HG03103 (cell line): ENCODE measurements at regions not wholly inside any gene's neighbourhood (a gene's known extent, or its start where the extent isn't known, plus 50 kb on each side); places are given as distances from the start of the nearest gene placed in this dataset.
"Not testable (repeated sequence)": the region's sequence is repeated elsewhere in the genome, so short reads cannot be mapped to it uniquely, and the experiment has no call there.

Source experiments
- ATAC-seq: cut with Tn5 transposase; IDR thresholded peaks from one replicate; pipeline ENCODE4 v1.9.1; 2021; ENCODE audit warnings: low read depth; ENCODE audit not compliant: unreplicated experiment

DNA sequence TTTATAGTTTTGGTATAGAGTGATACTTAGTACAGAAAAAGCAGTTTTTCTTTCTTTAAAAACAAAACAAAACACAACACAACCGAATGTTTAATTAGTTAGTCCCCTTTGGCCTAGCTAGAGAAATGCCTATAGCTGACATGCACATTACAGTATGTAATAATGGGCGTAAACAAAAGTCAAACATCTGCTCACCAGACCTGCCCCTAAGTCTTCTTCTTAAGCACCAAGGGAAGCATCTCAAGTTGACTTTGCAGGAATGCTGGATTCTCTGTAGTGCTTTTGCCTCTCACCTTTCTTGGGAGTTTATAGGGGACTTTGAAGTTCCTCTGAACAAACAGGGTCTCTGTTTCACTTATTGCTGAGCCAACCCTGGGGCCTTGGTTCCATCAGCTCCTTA is 143.7 kb downstream of the TM2D1 start:
- no peak for ATAC-seq

DNA sequence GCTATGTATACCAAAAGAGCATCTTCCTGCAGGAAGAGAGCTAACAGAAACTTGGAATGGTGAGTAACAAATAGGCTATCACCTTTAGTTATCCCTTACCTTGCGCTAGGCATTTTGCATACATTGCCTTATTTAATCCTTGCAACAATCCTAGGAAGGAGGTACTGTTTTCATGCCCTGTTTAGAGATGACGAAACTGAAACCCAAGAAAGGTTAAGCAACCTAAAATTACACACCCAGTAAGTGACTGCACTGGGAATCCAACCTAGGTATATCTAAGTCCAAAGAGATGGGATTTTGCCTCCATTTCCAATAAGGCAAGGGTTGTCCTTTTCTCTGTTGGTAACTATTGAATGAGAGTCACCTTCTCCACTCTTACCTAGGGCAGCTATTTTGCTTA is 144.5 kb downstream of the TM2D1 start:
- no peak for ATAC-seq

GRCh38 chr1:61579802-61580201 is 145.1 kb downstream of the TM2D1 start:
- no peak for ATAC-seq

DNA sequence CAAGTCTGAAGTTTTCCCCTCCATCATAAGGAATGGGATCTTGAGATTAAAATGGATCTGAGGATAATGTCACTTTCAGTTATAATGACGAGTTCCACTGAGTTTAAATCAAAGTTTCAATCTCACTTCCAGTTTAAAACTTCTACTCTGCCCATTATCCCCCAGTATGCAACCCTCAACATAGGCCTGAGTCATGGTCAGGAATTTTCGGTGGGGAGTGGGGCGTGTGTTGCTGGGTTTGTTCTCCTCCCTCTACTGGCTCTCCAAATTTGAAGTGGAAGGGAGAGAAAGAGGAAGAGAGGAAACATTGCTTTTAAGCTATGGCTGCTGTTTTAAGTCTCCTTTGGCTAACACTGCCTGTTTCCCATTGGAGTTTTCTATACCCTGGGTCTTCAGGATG is 152.9 kb downstream of the TM2D1 start:
- ATAC-seq = no peak

DNA sequence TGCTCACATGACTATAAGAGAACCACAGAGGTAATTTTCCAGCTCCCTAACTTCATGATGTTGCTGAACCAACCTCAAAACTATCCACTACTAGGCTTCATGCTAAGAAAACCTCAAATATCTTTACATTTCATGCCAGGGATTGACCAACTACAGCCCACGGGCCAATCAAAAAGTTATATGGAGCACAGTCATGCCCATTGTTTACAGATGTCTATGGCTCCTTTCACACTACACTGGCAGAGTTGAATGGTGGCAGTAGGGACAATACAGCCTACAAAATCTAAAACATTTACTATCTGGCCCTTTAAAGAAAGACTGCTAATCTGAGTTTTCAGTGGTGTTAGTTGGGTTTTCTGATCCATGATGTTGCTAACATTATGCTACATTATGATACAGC is 154.8 kb downstream of the TM2D1 start:
- no peak for ATAC-seq

- no peak for ATAC-seq
Measured at GRCh38 chr1:61569303-61569621, 155.7 kb downstream of the TM2D1 start.

DNA sequence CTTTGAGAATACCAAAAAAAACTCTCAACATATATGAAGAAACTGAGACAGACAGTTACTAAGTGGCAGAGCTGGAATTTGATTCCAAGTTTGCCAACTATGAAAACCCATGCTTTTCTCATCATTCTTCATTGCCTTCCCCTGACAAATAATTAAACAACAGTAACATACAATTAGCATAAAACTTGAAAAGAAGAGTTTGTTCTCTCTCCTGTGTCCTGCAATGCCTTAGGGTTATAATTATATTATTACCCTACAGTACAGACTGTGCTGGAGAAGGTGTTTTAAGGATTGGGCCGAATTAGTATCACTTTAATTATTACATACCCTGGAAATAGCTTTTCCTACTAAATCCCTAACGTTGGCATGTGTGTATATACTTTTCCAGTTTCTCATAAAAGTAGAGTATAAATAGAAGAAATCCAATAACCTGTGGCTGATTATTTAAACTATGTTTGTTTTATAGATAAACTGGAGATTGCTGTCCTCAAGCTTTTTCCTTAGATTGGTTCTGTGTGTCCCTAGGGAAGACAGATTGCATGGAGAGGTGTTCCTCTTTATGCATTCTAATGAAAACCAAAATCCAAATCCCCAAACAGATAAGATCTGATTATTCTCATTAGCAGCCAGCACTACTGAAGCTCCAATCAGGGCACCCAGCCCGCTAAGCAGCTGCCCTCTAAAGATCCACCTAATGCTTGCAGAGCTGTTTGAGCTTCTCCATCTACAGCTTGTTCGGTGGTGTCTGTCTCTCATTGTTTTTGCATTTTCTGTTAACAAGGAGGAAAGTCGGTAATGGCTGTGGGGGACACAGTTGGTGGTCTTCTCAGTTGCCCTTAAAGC is 156.3 kb downstream of the TM2D1 start:
- no peak for ATAC-seq

DNA sequence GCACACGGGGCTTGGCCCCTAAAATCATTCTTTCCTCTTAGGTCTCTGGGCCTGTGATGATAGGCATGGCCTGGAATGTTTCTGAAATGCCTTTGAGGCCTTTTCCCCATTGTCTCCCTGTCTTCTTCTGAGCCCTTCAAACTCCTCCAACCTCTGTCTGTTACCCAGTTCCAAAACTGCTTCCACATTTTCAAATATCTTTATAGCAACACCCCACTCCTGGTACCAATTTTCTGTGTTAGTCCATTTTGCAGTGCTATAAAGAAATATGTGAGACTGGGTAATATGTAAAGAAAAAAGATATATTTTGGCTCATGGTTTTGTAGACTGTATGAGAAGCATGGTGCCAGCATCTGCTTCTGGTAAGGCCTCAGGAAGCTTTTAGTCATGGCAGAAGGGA is 158.8 kb downstream of the TM2D1 start:
- ATAC-seq = no peak

- no peak for ATAC-seq
Measured at GRCh38 chr1:61563611-61564010, 161.3 kb downstream of the TM2D1 start.

GRCh38 chr1:61561666-61562065 is 163.3 kb downstream of the TM2D1 start:
- no peak for ATAC-seq

DNA sequence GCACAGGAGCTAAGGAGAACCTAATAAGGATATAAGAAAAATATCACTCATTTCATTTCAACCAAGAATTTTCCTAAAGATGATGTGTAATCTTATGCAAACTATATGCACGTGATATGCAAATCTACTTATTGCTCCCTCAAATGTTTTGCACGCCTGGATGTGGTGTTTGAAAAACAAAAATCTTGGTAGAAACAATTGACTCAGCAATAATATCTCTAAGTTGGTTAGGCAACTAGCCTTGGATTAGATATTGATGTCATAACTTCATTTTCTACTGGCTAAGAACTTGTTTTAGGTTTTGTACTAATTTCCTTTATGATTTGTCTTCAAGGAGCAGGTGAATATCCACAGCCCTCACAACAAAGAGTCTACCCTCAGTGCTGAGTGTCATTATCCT is 164.6 kb downstream of the TM2D1 start:
- ATAC-seq = no peak

- ATAC-seq = no peak
Measured at GRCh38 chr1:61556631-61557030, 168.3 kb downstream of the TM2D1 start.

DNA sequence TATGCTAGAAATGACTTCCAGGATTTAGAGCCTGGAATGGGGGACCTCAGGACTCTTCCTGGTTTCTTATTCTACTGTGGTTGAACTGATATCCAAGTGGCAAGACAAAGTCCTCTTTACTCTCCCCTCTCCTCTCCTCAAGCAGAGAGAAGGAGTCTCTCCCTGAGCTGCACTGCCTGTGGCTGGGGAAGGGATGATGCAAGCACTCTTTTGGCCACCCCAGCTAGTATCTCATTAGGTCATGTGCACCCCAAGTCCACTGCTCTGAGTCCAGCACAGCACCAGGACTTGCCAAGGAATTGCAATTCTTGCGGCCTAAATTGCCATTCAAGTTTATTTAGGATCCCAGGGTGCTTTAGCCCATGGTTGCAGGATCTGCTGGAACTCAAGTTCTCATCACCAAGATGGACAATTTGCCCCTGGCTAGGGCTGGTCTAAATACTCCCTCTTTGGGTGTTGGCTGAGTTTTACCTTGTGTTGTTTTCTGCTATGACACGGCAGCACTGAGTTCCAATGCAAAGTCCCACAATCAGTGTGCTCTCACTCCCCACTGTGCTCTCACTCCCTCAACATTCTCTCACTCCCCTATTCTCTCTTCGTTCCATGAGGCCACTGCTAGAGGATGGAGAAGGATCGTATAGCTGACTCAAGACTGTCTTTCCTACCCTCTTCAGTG is 172.2 kb downstream of the TM2D1 start:
- ATAC-seq = no peak

DNA sequence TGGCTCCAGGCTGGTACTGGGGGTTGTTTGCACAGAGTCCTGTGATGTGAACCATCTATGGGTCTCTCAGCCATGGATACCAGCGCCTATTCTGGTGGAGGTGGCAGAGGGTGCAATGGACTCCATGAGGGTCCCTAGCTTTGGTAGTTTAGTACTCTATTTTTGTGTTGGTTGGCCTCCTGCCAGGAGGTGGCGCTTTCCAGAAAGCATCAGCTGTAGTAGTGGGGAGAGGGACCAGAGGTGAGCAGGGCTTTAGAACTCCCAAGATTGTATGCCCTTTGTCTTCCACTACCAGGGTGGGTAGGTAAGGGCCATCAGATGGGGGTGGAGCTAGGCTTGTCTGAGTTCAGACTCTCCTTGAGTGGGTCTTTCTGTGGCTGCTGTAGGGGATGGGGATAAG is 177.6 kb downstream of the TM2D1 start:
- not testable (repeated sequence) for ATAC-seq

GRCh38 chr1:61544870-61545269 is 180.1 kb downstream of the TM2D1 start:
- ATAC-seq = not testable (repeated sequence)

DNA sequence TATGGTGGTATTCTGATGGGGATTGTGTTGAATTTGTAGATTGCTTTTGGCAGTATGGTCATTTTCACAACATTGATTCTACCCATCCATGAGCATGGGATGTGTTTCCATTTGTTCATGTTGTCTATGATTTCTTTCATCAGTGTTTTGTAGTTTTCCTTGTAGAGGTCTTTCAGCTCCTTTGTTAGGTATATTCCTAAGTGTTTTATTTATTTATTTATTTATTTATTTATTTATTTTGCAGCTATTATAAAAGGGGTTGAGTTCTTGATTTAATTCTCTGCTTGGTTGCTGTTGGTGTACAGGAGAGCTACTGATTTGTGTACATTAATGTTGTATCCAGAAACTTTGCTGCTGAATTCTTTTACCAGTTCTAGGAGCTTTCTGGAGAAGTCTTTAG is 181.4 kb downstream of the TM2D1 start:
- ATAC-seq = not testable (repeated sequence)

GRCh38 chr1:61539720-61540462 is 185.1 kb downstream of the TM2D1 start:
- no peak for ATAC-seq

GRCh38 chr1:61538228-61538627 is 186.7 kb downstream of the TM2D1 start:
- ATAC-seq = no peak

GRCh38 chr1:61536174-61537108 is 188.5 kb downstream of the TM2D1 start:
- no peak for ATAC-seq

DNA sequence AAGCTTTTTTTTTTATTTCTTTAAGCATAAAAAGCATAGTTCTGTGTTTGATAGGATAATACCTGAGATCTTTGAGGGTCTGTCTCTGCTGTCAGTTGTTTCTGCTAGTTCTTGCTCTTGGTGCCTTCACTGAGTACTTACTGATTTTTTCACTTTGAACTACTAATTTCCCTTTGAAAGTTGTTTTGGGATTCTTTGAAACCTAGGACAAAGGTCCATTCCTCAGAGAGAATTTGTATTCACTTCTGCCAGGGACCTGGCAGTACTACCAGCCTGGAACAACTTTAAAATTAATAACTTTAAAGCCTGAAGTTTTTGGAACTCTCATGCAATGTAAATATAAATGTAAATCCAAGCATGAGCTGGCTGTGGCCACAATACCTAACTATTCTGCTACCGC is 190.1 kb downstream of the TM2D1 start:
- no peak for ATAC-seq

DNA sequence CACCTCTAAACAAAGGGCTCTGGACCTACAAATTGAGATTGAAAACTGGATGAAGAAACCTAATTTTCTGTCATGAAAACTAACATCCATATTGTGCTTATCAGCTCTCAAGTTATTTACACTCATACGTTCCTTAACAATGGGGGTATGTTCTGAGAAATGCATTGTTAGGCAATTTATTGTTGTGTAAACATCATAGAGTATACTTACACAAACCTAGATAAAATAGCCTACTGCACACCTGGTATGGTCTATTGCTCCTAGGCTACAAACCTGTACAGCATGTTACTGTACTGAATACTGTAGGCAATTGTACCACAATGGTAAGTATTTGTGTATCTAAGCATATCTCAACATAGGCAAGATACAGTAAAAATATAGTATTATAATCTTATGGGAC is 191.4 kb downstream of the TM2D1 start:
- ATAC-seq = no peak
